ENCODE measurements at regions not wholly inside any gene's neighbourhood (a gene's known extent, or its start where the extent isn't known, plus 50 kb on each side); places are given as distances from the start of the nearest gene placed in this dataset.
"Not testable (repeated sequence)": the region's sequence is repeated elsewhere in the genome, so short reads cannot be mapped to it uniquely, and the experiment has no call there.

DNA sequence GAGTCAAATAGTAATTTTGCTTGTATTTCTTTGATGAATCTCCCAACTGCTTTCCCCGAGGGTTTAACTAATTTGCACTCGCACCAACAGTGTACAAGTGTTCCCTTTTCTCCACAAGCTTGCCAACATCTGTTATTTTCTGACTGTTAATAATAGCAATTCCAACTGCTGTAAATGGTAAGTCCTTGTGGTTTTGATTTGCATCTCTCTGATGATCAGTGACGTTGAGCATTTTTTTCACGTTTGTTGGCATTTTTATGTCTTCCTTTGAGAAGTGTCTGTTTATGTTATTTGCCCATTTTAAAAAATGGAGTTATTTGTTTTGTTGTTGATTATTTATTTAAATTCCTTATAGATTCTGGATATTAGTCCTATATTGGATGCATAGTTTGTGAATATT lies 399.8 kb upstream of the MAN1A1 start:
- Mint-ChIP-seq H3K27me3 (ENCODE audit: low read depth) (peaks cover 5% of the 10 kb centered on the region), H3K27ac (no peak overlapping the region), H3K4me3 (no peak overlapping the region), H3K36me3 (ENCODE audit: low read depth) (no peaks in the 10 kb centered on the region), H3K9me3 (ENCODE audit: insufficient read depth) (no peaks in the 10 kb centered on the region), H3K4me1 (ENCODE audit: low read depth) (no peaks in the 10 kb centered on the region)
- no peak for ATAC-seq
- POLR2A ChIA-PET = no interaction called here
- CTCF ChIA-PET = no interaction called here
- DNase-seq = no peak

DNA sequence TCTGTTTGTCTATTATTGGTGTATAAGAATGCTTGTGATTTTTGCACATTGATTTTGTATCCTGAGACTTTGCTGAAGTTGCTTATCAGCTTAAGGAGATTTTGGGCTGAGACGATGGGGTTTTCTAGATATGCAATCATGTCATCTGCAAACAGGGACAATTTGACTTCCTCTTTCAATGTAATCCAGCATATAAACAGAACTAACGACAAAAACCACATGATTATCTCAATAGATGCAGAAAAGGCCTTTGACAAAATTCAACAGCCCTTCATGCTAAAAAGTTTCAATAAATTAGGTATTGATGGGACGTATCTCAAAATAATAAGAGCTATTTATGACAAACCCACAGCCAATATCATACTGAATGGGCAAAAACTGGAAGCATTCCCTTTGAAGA lies 399.0 kb upstream of the MAN1A1 start:
- POLR2A ChIA-PET; H3K36me3 Mint-ChIP-seq (ENCODE audit: low read depth); H3K27ac Mint-ChIP-seq; DNase-seq; H3K27me3 Mint-ChIP-seq (ENCODE audit: low read depth); H3K9me3 Mint-ChIP-seq (ENCODE audit: insufficient read depth); H3K4me1 Mint-ChIP-seq (ENCODE audit: low read depth); CTCF ChIA-PET; ATAC-seq; H3K4me3 Mint-ChIP-seq: not testable (repeated sequence)

DNA sequence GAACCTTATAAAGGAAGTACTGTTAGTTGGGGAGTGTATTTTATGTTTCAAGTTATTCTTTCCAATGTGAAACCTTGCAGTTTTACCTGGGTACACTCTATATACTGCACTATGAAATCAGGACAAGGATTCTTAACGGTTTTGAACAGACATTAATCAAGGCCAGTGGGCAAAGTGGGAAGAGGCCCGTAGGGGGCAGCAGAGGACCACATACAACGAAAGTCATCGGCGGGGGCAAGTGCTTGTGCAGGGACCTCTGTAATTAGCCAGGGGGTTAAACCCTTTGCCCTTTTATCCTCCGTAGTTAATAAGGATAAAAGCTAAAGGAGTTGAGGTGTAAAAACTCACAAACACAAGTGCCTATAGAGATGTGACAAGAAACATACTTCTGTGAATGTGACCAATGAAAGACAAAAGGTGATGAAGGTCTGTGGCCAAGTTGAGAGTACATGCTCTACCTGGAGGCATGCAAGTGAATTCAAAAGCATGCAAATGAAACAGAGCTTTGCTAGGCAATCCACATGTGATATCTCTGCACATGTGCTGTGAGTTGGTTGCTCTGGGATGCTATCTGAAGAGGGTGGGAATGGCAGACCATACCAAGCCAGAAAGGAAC lies 392.7 kb upstream of the MAN1A1 start:
- no peak overlapping the region for H3K27ac Mint-ChIP-seq
- DNase-seq (peak; percentile 71), ATAC-seq (peak; percentile 75)
- no peaks in the 10 kb centered on the region for H3K9me3 Mint-ChIP-seq (ENCODE audit: insufficient read depth)
- peaks cover 6% of the 10 kb centered on the region for H3K27me3 Mint-ChIP-seq (ENCODE audit: low read depth)
- H3K36me3 Mint-ChIP-seq (ENCODE audit: low read depth) = no peaks in the 10 kb centered on the region
- ChIA-PET POLR2A (no interaction called here), CTCF (interaction anchor here (0.6 to 0.7 kb wide), 2 partner anchors 18 to 616 kb away, joined by 3 read pairs; no protein-coding TSS in a partner anchor)
- H3K4me3 Mint-ChIP-seq = no peak overlapping the region
- H3K4me1 Mint-ChIP-seq (ENCODE audit: low read depth) = no peaks in the 10 kb centered on the region

DNA sequence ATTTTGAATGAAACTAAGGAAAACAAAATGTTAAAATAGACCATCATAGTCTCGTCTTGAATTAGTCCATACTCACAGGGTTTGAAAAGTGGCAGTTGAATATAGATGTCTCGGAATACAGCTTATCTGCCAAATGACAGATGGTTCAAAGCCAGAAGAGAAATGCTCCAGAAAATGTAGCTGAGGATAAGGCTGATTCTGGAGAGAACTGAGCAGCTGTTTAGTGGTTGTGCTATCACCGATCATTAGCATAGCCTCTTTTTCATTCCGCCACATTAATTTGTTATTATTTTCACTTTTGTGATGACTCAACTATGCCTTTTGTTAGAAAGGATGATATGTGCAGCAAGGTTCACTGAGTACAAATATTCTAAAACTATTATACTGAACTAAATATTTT lies 390.2 kb upstream of the MAN1A1 start:
- H3K27ac Mint-ChIP-seq = no peak overlapping the region
- H3K4me3 Mint-ChIP-seq = no peak overlapping the region
- ChIA-PET POLR2A (no interaction called here), CTCF (interaction anchor here (1.0 to 1.5 kb wide), 3 partner anchors 19 to 406 kb away, joined by 3 to 4 read pairs (median 4); no protein-coding TSS in a partner anchor)
- peaks cover 22% of the 10 kb centered on the region for H3K27me3 Mint-ChIP-seq (ENCODE audit: low read depth)
- no peak for DNase-seq
- no peaks in the 10 kb centered on the region for H3K36me3 Mint-ChIP-seq (ENCODE audit: low read depth)
- H3K4me1 Mint-ChIP-seq (ENCODE audit: low read depth) = no peaks in the 10 kb centered on the region
- no peaks in the 10 kb centered on the region for H3K9me3 Mint-ChIP-seq (ENCODE audit: insufficient read depth)
- ATAC-seq = no peak

DNA sequence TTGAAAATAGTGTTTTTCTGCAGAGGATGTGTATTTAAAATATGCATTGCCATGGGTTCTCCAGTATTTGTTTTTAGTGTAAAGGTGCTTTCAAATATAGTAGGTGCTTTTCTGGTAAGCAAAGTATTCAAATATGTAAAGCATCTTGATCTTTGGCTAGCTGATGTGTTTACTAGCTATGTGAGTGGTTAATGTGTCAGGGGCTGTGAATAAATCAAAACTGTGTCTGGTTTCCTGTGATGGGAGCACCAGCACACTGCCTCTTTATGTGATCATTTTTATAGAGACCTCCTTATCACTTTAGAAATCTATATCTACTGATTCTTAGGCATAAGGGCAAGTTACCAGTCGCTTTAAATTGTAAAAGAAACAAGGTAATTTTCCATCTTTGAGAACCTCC lies 388.9 kb upstream of the MAN1A1 start:
- ATAC-seq (no peak), DNase-seq (no peak)
- POLR2A ChIA-PET = no interaction called here
- Mint-ChIP-seq H3K27me3 (ENCODE audit: low read depth) (peaks cover 24% of the 10 kb centered on the region), H3K27ac (no peak overlapping the region), H3K4me3 (no peak overlapping the region), H3K36me3 (ENCODE audit: low read depth) (no peaks in the 10 kb centered on the region), H3K4me1 (ENCODE audit: low read depth) (no peaks in the 10 kb centered on the region), H3K9me3 (ENCODE audit: insufficient read depth) (no peaks in the 10 kb centered on the region)
- CTCF ChIA-PET = interaction anchor here (1.5 kb wide), 1 partner anchor 388 kb away, joined by 4 read pairs; no protein-coding TSS in a partner anchor

DNA sequence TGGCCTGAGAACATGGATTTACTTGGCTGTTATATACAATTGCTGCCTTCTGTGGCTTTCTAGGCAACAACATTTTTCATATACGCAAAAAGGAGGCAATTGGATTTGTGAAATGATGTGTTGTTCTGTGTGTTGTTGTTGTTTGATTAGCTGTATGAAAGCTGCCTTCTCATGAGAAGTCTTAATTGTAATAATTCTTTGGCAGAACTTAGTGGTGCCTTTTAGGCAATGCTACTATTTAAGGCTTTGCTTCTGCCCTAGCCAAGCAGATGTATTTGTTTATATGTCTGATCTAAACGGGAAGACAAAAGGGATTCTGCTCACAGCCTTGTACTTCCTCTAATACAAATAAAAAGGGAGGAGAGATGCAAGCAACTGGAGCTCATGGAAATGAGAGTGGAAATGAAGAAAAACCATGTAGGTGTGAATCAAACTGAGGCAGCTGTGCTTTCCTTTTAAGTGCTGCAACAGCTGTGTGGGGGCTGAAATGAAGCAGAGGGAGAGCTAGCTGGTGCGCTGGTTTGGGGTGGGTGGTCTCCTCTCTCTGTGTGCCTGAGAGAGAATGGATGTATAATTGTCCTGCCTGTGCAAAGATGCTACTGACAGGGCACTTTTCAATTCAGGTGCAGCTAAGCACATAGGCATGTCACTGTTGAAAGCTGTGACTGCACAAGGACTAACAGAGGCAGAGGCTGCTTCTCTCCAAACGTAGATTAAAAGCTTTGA lies 386.9 kb upstream of the MAN1A1 start:
- no peaks in the 10 kb centered on the region for H3K36me3 Mint-ChIP-seq (ENCODE audit: low read depth)
- POLR2A ChIA-PET = no interaction called here
- H3K4me3 Mint-ChIP-seq = no peak overlapping the region
- no peak overlapping the region for H3K27ac Mint-ChIP-seq
- no peaks in the 10 kb centered on the region for H3K4me1 Mint-ChIP-seq (ENCODE audit: low read depth)
- no peaks in the 10 kb centered on the region for H3K9me3 Mint-ChIP-seq (ENCODE audit: insufficient read depth)
- H3K27me3 Mint-ChIP-seq (ENCODE audit: low read depth) = peaks cover 26% of the 10 kb centered on the region
- no peak for DNase-seq
- no peak for ATAC-seq
- CTCF ChIA-PET = interaction anchor here (1.2 kb wide), 1 partner anchor 386 kb away, joined by 3 read pairs; no protein-coding TSS in a partner anchor

DNA sequence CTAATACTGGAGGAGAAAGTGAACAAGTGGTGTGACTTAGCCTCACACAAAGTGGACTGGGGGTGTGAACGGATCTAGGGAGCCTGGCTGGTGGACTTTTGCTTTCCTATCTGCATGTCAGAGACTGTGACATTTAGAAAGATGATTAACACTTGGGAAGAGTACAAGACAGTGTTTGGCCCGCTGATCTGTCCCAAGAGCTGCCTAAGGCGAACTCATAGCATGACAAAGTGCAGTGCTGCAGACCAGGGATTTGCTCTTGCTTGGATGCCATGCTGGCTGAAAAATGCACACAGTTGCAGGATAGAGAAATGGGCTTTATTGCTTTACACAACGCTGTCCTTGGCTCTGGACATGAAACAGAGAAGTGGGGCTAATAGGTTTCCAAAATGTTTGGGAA lies 386.0 kb upstream of the MAN1A1 start:
- DNase-seq (no peak), ATAC-seq (no peak)
- CTCF ChIA-PET = no interaction called here
- no peaks in the 10 kb centered on the region for H3K4me1 Mint-ChIP-seq (ENCODE audit: low read depth)
- no peak overlapping the region for H3K4me3 Mint-ChIP-seq
- no peaks in the 10 kb centered on the region for H3K36me3 Mint-ChIP-seq (ENCODE audit: low read depth)
- H3K27me3 Mint-ChIP-seq (ENCODE audit: low read depth) = peaks cover 25% of the 10 kb centered on the region
- no peaks in the 10 kb centered on the region for H3K9me3 Mint-ChIP-seq (ENCODE audit: insufficient read depth)
- POLR2A ChIA-PET = no interaction called here
- no peak overlapping the region for H3K27ac Mint-ChIP-seq

DNA sequence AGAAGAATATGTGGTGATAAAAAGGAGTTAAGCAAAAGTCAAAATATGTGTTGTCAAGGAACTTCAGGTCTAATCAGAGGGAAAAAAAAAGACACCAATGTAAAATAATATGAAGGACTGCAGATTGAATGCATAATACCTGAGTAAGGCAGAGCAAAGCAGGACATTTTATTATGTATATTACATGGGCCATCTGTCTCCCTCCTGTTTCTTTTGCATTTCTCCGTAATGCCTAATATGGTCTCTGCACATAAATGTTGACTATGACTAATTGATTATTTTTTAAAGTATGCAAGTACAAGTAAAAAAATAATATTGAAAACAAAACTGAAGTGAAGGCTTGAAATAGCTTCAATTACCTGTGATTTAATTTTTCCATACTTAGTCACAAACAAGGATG lies 384.7 kb upstream of the MAN1A1 start:
- POLR2A ChIA-PET = no interaction called here
- no peak for ATAC-seq
- Mint-ChIP-seq H3K27ac (no peak overlapping the region), H3K9me3 (ENCODE audit: insufficient read depth) (no peaks in the 10 kb centered on the region), H3K36me3 (ENCODE audit: low read depth) (no peaks in the 10 kb centered on the region), H3K4me1 (ENCODE audit: low read depth) (no peaks in the 10 kb centered on the region), H3K4me3 (no peak overlapping the region), H3K27me3 (ENCODE audit: low read depth) (peaks cover 25% of the 10 kb centered on the region)
- CTCF ChIA-PET = interaction anchor here (0.9 kb wide), 1 partner anchor 10 kb away, joined by 3 read pairs; no protein-coding TSS in a partner anchor
- DNase-seq = no peak

DNA sequence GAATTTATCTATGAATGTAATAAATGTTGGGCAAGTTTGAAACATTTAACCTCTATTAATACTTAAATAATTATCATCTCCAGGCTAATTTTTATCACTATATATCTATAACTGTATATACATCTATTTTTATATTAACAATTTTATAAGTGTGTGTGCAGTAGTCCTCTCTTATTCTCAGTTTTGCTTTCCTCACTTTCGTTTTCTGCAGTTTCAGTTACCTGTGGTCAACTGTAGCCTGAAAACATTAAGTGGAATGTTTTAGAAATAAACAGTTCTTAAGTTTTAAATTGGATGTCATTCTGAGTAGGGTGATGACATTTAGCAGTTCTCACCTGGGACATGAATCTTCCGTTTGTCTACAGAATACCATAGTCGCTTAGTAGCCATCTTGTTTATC lies 379.4 kb upstream of the MAN1A1 start:
- Mint-ChIP-seq H3K27me3 (ENCODE audit: low read depth) (peaks cover 9% of the 10 kb centered on the region), H3K36me3 (ENCODE audit: low read depth) (no peaks in the 10 kb centered on the region), H3K27ac (no peak overlapping the region), H3K9me3 (ENCODE audit: insufficient read depth) (no peaks in the 10 kb centered on the region), H3K4me1 (ENCODE audit: low read depth) (peaks cover 3% of the 10 kb centered on the region), H3K4me3 (no peak overlapping the region)
- no peak for ATAC-seq
- DNase-seq = no peak
- ChIA-PET POLR2A (no interaction called here), CTCF (no interaction called here)

DNA sequence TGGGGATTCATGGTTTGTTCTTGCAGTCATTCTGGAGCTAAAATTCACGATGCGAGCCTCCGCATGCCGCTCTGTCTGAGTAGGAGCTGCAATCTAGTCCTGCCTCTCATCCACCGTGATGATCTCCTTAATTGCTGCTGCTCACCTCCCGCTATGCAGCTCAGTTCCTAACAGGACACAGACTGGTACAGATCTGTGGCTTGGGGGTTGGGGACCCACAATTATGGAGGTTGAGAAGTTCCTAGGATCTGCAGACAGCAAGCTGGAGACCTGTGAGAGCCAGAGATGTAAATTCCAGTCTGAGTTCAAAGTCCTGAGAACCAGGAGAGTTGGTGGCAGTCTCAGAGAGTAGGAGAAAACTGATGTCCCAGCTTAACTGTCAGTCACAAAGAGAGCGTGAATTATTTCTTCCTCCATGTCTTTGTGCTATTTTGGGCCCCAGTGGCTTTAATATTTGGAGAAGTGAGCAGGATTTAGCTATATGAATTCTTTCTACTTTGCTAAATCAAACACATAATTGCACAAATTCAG lies 378.7 kb upstream of the MAN1A1 start:
- peaks cover 8% of the 10 kb centered on the region for H3K27me3 Mint-ChIP-seq (ENCODE audit: low read depth)
- ATAC-seq (no peak), DNase-seq (no peak)
- POLR2A ChIA-PET = no interaction called here
- no peak overlapping the region for H3K4me3 Mint-ChIP-seq
- H3K9me3 Mint-ChIP-seq (ENCODE audit: insufficient read depth) = no peaks in the 10 kb centered on the region
- peaks cover 3% of the 10 kb centered on the region for H3K4me1 Mint-ChIP-seq (ENCODE audit: low read depth)
- no peak overlapping the region for H3K27ac Mint-ChIP-seq
- no peaks in the 10 kb centered on the region for H3K36me3 Mint-ChIP-seq (ENCODE audit: low read depth)
- CTCF ChIA-PET = interaction anchor here (1.3 kb wide), 1 partner anchor 378 kb away, joined by 3 read pairs; no protein-coding TSS in a partner anchor

DNA sequence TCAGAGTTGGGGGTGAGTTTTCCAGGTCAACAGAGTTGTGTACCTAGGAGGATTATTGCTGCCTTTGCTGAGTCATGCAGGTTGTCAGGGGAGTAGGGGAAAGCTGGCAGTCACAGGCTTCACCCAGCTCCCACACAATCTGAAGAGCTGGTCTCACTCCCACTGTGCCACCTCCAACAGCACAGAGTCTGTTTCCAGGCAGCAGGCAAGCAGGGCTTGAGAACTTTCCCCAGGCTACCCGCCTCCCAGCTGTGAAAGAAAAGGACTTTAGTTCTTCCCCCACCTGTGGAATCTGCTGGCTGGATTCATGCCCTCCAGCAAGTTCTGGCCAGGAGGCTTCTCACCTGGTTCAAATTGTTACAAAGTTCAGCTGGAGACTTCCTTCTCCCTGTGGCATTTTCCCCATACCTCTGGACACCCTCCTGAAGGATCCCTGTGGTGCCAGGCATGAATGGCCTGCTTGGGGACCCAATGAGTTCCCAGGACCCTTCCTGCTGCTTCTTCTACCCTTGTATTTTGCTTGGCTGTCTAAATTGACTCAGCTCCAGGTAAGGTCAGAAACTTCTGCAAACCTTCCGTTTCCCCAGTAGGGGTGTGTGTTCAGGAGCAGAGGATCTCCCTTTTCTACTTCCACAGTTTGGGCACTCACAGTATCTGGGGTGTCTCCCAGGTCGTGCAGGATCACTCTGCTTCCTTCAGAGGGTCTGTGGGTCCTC lies 378.1 kb upstream of the MAN1A1 start:
- DNase-seq = no peak
- no peak for ATAC-seq
- CTCF ChIA-PET = interaction anchor here (1.3 kb wide), 1 partner anchor 377 kb away, joined by 3 read pairs; no protein-coding TSS in a partner anchor
- H3K27me3 Mint-ChIP-seq (ENCODE audit: low read depth) = peaks cover 6% of the 10 kb centered on the region
- H3K4me3 Mint-ChIP-seq = no peak overlapping the region
- H3K4me1 Mint-ChIP-seq (ENCODE audit: low read depth) = peaks cover 3% of the 10 kb centered on the region
- no peak overlapping the region for H3K27ac Mint-ChIP-seq
- H3K36me3 Mint-ChIP-seq (ENCODE audit: low read depth) = no peaks in the 10 kb centered on the region
- POLR2A ChIA-PET = no interaction called here
- H3K9me3 Mint-ChIP-seq (ENCODE audit: insufficient read depth) = no peaks in the 10 kb centered on the region

DNA sequence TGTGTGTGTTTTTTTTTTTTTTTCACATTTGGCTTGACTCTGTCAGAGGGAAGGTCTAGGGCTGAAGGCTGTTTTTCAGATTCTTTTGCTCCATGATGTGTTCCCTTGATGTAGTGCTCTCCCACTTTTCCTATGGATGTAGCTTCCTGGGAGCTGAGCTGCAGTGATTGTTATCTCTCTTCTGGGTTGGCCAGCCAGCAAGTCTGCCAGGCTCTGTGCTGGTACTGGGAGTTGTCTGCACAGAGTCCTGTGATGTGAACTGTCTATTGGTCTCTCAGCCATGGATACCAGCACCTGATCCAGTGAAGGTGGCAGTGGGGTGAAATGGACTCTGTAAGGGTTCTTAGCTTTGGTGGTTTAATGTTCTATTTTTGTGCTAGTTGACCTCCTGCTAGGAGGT lies 377.4 kb upstream of the MAN1A1 start:
- H3K4me3 Mint-ChIP-seq; DNase-seq; POLR2A ChIA-PET; H3K4me1 Mint-ChIP-seq (ENCODE audit: low read depth); ATAC-seq; H3K27ac Mint-ChIP-seq; H3K36me3 Mint-ChIP-seq (ENCODE audit: low read depth); H3K9me3 Mint-ChIP-seq (ENCODE audit: insufficient read depth): not testable (repeated sequence)
- peaks cover 11% of the 10 kb centered on the region for H3K27me3 Mint-ChIP-seq (ENCODE audit: low read depth)
- CTCF ChIA-PET = interaction anchor here (1.6 kb wide), 1 partner anchor 376 kb away, joined by 3 read pairs; no protein-coding TSS in a partner anchor
